Calu3 (cell line): ENCODE measurements at regions not wholly inside any gene's neighbourhood (a gene's known extent, or its start where the extent isn't known, plus 50 kb on each side); places are given as distances from the start of the nearest gene placed in this dataset.

ENCODE experiments used
- BruUV-seq: library from RNA; stranded (reverse); fragments of 400-500 nt; replicated peaks from 2 replicates; lab custom pipeline; 2021; lab: Mats Ljungman, UMichigan
- CTCF ChIA-PET: fragments of 300-600 bp; sonication (Branson Sonifier 250); formaldehyde crosslinking; loops from one replicate; lab custom pipeline; 2022; ENCODE audit warnings: antibody characterized with exemption; lab: Charles Lee
- DNase-seq: peaks from one replicate; pipeline ENCODE4 v3.0.0; 2022
- H3K27ac Mint-ChIP-seq: one replicate; pipeline ENCODE4 v1.8.0; 2022; ENCODE audit warnings: mixed read lengths; ENCODE audit not compliant: unreplicated experiment
- H3K27me3 Mint-ChIP-seq: one replicate; pipeline ENCODE4 v1.8.0; 2022; ENCODE audit warnings: mixed read lengths; ENCODE audit not compliant: unreplicated experiment
- H3K36me3 Mint-ChIP-seq: one replicate; pipeline ENCODE4 v1.8.0; 2022; ENCODE audit warnings: mild to moderate bottlenecking, moderate library complexity, mixed read lengths; ENCODE audit not compliant: insufficient read depth, unreplicated experiment
- H3K4me1 Mint-ChIP-seq: one replicate; pipeline ENCODE4 v1.8.0; 2022; ENCODE audit warnings: mild to moderate bottlenecking, low read depth, mixed read lengths; ENCODE audit not compliant: unreplicated experiment
- H3K4me3 Mint-ChIP-seq: one replicate; pipeline ENCODE4 v1.8.0; 2022; ENCODE audit warnings: mild to moderate bottlenecking, low read depth, moderate library complexity, mixed read lengths; ENCODE audit not compliant: unreplicated experiment
- H3K9me3 Mint-ChIP-seq: one replicate; pipeline ENCODE4 v1.8.0; 2022; ENCODE audit warnings: low read depth, mixed read lengths; ENCODE audit not compliant: unreplicated experiment
- CTCF ChIP-seq: fragments of 200-600 bp; IDR thresholded peaks from one replicate; pipeline ENCODE4 v1.8.0; 2022; ENCODE audit warnings: antibody characterized with exemption; ENCODE audit not compliant: unreplicated experiment
- intact Hi-C: fragments of 100-400 bp; cut with micrococcal nuclease; formaldehyde crosslinking; loops from one replicate; pipeline ENCODE4 v1.10.0; 2022; ENCODE audit not compliant: unreplicated experiment

GRCh38 chr13:72545030-72545719, 182.3 kb downstream of the MZT1 start:
- TF ChIP-seq CTCF: no peak
- Mint-ChIP-seq H3K36me3 (no peaks in the 10 kb centered on the region), H3K27me3 (no peaks in the 10 kb centered on the region), H3K27ac (no peak overlapping the region), H3K4me3 (no peak overlapping the region), H3K4me1 (no peaks in the 10 kb centered on the region), H3K9me3 (no peaks in the 10 kb centered on the region)
- no peak for DNase-seq
- CTCF ChIA-PET: no interaction called here
- intact Hi-C loops: no loop called here
- BruUV-seq: no TSS peak

- BruUV-seq: no TSS peak
- Mint-ChIP-seq H3K27me3 (no peaks in the 10 kb centered on the region), H3K36me3 (no peaks in the 10 kb centered on the region), H3K4me3 (no peak overlapping the region), H3K9me3 (no peaks in the 10 kb centered on the region), H3K4me1 (no peaks in the 10 kb centered on the region), H3K27ac (no peak overlapping the region)
- no peak for TF ChIP-seq CTCF
- CTCF ChIA-PET: no interaction called here
- intact Hi-C loops: no loop called here
- no peak for DNase-seq
Measured at GRCh38 chr13:72544042-72544441, 183.4 kb downstream of the MZT1 start.

- Mint-ChIP-seq H3K4me1 (no peaks in the 10 kb centered on the region), H3K27me3 (no peaks in the 10 kb centered on the region), H3K36me3 (no peaks in the 10 kb centered on the region), H3K9me3 (no peaks in the 10 kb centered on the region), H3K27ac (no peak overlapping the region), H3K4me3 (no peak overlapping the region)
- no TSS peak for BruUV-seq
- DNase-seq: no peak
- TF ChIP-seq CTCF: no peak
- intact Hi-C loops: no loop called here
- CTCF ChIA-PET: no interaction called here
Measured at GRCh38 chr13:72542241-72542640, 185.2 kb downstream of the MZT1 start.

GRCh38 chr13:72541674-72542073, 185.8 kb downstream of the MZT1 start:
- Mint-ChIP-seq H3K9me3 (no peaks in the 10 kb centered on the region), H3K27me3 (no peaks in the 10 kb centered on the region), H3K36me3 (no peaks in the 10 kb centered on the region), H3K4me3 (no peak overlapping the region), H3K4me1 (no peaks in the 10 kb centered on the region), H3K27ac (no peak overlapping the region)
- no peak for TF ChIP-seq CTCF
- CTCF ChIA-PET: no interaction called here
- DNase-seq: no peak
- no TSS peak for BruUV-seq
- intact Hi-C loops: no loop called here
